Nephron progenitor cell (in vitro differentiated cells): ENCODE measurements at regions not wholly inside any gene's neighbourhood (a gene's known extent, or its start where the extent isn't known, plus 50 kb on each side); places are given as distances from the start of the nearest gene placed in this dataset.

Experiments
- DNase-seq: peaks from one replicate; pipeline ENCODE4 v3.0.0; 2021
- H3K27ac Mint-ChIP-seq: 2 replicates; pipeline ENCODE4 v1.8.0; 2021; ENCODE audit warnings: mild to moderate bottlenecking, moderate library complexity, mixed read lengths
- H3K27me3 Mint-ChIP-seq: 2 replicates; pipeline ENCODE4 v1.8.0; 2021; ENCODE audit warnings: mild to moderate bottlenecking, low read depth, mixed read lengths; ENCODE audit not compliant: poor library complexity
- H3K36me3 Mint-ChIP-seq: 2 replicates; pipeline ENCODE4 v1.8.0; 2021; ENCODE audit warnings: low read depth, mixed read lengths
- H3K4me1 Mint-ChIP-seq: 2 replicates; pipeline ENCODE4 v1.8.0; 2021; ENCODE audit warnings: mixed read lengths
- H3K4me3 Mint-ChIP-seq: 2 replicates; pipeline ENCODE4 v1.8.0; 2021; ENCODE audit warnings: mild to moderate bottlenecking, moderate library complexity, mixed read lengths
- H3K9me3 Mint-ChIP-seq: 2 replicates; pipeline ENCODE4 v1.8.0; 2021; ENCODE audit warnings: mild to moderate bottlenecking, moderate library complexity, mixed read lengths
- CTCF ChIP-seq: fragments of 200-600 bp; sonication (generic); IDR thresholded peaks from 2 replicates; pipeline ENCODE4 v1.5.0; 2021; ENCODE audit warnings: antibody characterized with exemption

DNA sequence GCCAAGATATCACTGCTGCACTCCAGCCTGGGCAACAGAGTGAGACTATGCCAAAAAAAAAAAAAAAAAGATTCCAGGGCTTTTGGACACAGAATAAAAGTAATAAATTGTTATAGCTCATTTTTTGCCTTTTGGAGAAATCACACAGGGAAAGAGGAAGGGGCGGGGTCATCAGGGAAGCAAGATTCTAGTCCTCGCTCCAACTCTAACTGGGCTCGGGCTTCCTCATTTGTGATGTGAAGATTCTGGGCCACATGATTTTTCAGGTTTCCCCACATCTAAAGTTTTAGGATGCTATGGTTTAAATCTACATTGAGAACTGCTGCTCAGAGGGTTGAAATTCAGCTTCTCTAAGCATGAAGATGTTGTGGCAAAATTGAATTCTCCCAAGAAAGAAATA lies 179.3 kb upstream of the PLXNA2 start:
- no peak for DNase-seq
- Mint-ChIP-seq H3K27ac (no peak overlapping the region), H3K4me1 (peaks cover 28% of the 10 kb centered on the region), H3K27me3 (peaks cover 3% of the 10 kb centered on the region), H3K9me3 (peaks cover 5% of the 10 kb centered on the region), H3K4me3 (no peak overlapping the region), H3K36me3 (no peaks in the 10 kb centered on the region)
- TF ChIP-seq CTCF = no peak

- no peak for TF ChIP-seq CTCF
- peaks cover 5% of the 10 kb centered on the region for H3K9me3 Mint-ChIP-seq
- no peak for DNase-seq
- no peak overlapping the region for H3K27ac Mint-ChIP-seq
- peaks cover 17% of the 10 kb centered on the region for H3K4me1 Mint-ChIP-seq
- no peak overlapping the region for H3K4me3 Mint-ChIP-seq
- H3K27me3 Mint-ChIP-seq = peaks cover 12% of the 10 kb centered on the region
- H3K36me3 Mint-ChIP-seq = no peaks in the 10 kb centered on the region
Observed at GRCh38 chr1:208425096-208425495, 180.9 kb upstream of the PLXNA2 start.

DNA sequence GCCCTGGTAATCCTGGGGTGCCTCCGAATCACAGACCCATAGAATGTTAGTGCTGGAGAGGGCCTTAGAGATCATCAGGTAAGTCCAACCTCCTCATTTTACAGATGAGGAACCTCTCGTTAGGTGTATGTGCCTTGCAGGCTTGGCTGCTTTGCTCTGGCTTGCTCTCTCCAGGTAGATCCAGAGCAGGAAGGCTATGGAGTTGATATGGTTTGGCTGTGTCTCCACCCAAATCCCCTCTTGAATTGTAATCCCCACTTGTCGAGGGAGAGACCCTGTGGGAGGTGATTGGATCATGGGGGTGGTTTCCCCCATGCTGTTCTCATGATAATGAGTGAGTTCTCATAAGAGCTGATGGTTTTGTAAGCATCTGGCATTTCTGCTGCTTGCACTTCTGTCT lies 186.0 kb upstream of the PLXNA2 start:
- Mint-ChIP-seq H3K4me3 (no peak overlapping the region), H3K4me1 (peaks cover 30% of the 10 kb centered on the region), H3K9me3 (no peaks in the 10 kb centered on the region), H3K36me3 (no peaks in the 10 kb centered on the region), H3K27me3 (peaks cover 12% of the 10 kb centered on the region), H3K27ac (no peak overlapping the region)
- TF ChIP-seq CTCF = no peak
- DNase-seq = no peak

DNA sequence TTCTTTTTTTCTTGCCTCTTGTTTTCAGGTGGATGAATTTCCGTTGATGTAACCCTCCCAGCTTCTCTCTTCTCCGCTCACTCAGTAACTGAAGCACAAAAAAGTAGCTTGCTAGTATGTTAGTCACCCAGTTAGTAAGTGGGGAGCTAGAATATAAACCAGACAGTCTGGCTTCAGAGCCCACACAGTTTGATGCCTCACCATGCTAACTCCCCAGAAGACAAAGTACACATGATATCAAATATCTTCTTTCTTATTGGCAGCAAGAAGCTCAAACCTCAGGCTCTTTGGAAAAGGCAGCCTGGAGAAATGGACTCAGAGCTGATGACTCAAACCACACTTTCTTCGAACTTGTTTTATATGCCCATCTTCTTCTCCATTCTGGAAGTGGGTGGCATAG lies 187.5 kb upstream of the PLXNA2 start:
- Mint-ChIP-seq H3K4me3 (no peak overlapping the region), H3K27ac (no peak overlapping the region), H3K27me3 (peaks cover 12% of the 10 kb centered on the region), H3K4me1 (peaks cover 30% of the 10 kb centered on the region), H3K9me3 (no peaks in the 10 kb centered on the region), H3K36me3 (no peaks in the 10 kb centered on the region)
- no peak for DNase-seq
- TF ChIP-seq CTCF = no peak

- no peak overlapping the region for H3K4me3 Mint-ChIP-seq
- H3K4me1 Mint-ChIP-seq = peaks cover 30% of the 10 kb centered on the region
Observed at GRCh38 chr1:208432346-208432745, 188.2 kb upstream of the PLXNA2 start.

More at GRCh38 chr1:208432346-208432745, 188.2 kb upstream of the PLXNA2 start:
- Mint-ChIP-seq H3K27me3 (peaks cover 10% of the 10 kb centered on the region), H3K36me3 (no peaks in the 10 kb centered on the region), H3K27ac (no peak overlapping the region), H3K9me3 (no peaks in the 10 kb centered on the region)
- DNase-seq = no peak
- TF ChIP-seq CTCF = no peak
